ENCODE measurements at regions not wholly inside any gene's neighbourhood (a gene's known extent, or its start where the extent isn't known, plus 50 kb on each side); places are given as distances from the start of the nearest gene placed in this dataset.

- no peaks in the 10 kb centered on the region for H3K4me1 Mint-ChIP-seq
- no peak overlapping the region for H3K27ac Mint-ChIP-seq
- peaks cover 4% of the 10 kb centered on the region for H3K9me3 Mint-ChIP-seq
- peaks cover 12% of the 10 kb centered on the region for H3K36me3 Mint-ChIP-seq (ENCODE audit: low read depth)
- no peak overlapping the region for H3K4me3 Mint-ChIP-seq
- ATAC-seq (replicated peaks): no peak
- no peaks in the 10 kb centered on the region for H3K27me3 Mint-ChIP-seq
These were observed 158.9 kb upstream of the PWP1 start for GRCh38 chr12:107526555-107527180.

DNA sequence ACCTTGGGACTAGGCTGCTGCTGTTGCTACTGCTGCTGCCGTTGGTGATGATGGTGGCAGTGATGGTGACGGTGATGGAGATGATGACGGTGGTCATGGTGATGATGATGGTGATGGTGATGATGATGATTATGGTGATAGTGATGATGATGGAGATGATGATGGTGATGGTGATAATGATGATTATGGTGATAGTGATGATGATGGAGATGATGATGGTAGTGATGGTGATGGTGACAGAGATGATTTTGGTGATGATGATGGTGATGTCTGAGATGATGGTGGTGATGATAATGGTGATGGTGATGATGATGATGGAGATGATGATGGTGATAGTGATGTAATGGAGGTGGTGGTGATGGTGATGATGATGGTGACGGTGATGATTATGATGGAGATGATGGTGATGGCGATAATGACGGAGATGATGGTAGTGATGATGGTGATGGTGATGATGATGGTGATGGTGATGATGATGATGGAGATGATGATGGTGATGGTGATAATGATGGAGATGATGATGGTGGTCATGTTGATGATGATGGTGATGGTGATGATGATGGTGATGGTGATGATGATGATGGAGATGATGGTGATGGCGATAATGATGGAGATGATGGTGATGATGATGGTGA is 156.8 kb upstream of the PWP1 start:
- no peak overlapping the region for H3K4me3 Mint-ChIP-seq
- H3K9me3 Mint-ChIP-seq: no peaks in the 10 kb centered on the region
- ATAC-seq (replicated peaks): no peak
- no peak overlapping the region for H3K27ac Mint-ChIP-seq
- H3K36me3 Mint-ChIP-seq (ENCODE audit: low read depth): peaks cover 6% of the 10 kb centered on the region
- H3K27me3 Mint-ChIP-seq: no peaks in the 10 kb centered on the region
- H3K4me1 Mint-ChIP-seq: no peaks in the 10 kb centered on the region

DNA sequence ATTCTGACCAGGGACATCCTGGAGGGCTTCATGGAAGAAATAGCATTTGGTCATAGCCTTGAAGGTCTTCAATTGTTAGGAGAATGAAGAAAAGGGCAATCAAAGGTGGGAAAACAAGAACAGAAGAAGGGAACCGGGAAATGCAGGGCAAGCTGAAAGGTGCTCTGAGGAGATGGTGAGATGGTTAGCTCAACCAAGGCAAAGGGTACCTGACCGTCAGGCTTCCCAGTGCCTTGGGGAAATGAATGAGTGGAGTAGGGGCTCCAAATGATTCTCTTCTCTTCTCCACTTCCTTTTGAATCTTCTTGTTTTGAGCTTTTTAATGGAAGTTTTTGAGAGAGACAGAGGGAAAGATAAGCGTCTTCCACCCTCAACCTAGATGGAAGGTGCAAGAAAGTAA is 155.6 kb upstream of the PWP1 start:
- Mint-ChIP-seq H3K4me3 (no peak overlapping the region), H3K27me3 (no peaks in the 10 kb centered on the region), H3K36me3 (ENCODE audit: low read depth) (peaks cover 6% of the 10 kb centered on the region), H3K9me3 (peaks cover 5% of the 10 kb centered on the region), H3K4me1 (no peaks in the 10 kb centered on the region), H3K27ac (no peak overlapping the region)
- no peak for ATAC-seq (replicated peaks)

- no peak for ATAC-seq (replicated peaks)
- no peak overlapping the region for H3K4me3 Mint-ChIP-seq
- H3K27me3 Mint-ChIP-seq: no peaks in the 10 kb centered on the region
- H3K9me3 Mint-ChIP-seq: peaks cover 5% of the 10 kb centered on the region
- H3K27ac Mint-ChIP-seq: no peak overlapping the region
- H3K4me1 Mint-ChIP-seq: no peaks in the 10 kb centered on the region
- H3K36me3 Mint-ChIP-seq (ENCODE audit: low read depth): peaks cover 6% of the 10 kb centered on the region
These were observed 154.9 kb upstream of the PWP1 start for GRCh38 chr12:107530701-107531100.

GRCh38 chr12:107533218-107533617 is 152.4 kb upstream of the PWP1 start:
- no peak for ATAC-seq (replicated peaks)
- no peaks in the 10 kb centered on the region for H3K36me3 Mint-ChIP-seq (ENCODE audit: low read depth)
- H3K4me1 Mint-ChIP-seq: no peaks in the 10 kb centered on the region
- peaks cover 5% of the 10 kb centered on the region for H3K9me3 Mint-ChIP-seq
- no peak overlapping the region for H3K4me3 Mint-ChIP-seq
- no peaks in the 10 kb centered on the region for H3K27me3 Mint-ChIP-seq
- H3K27ac Mint-ChIP-seq: no peak overlapping the region

GRCh38 chr12:107536613-107537012 is 149.0 kb upstream of the PWP1 start:
- Mint-ChIP-seq H3K4me1 (no peaks in the 10 kb centered on the region), H3K27ac (no peak overlapping the region), H3K9me3 (peaks cover 5% of the 10 kb centered on the region), H3K36me3 (ENCODE audit: low read depth) (no peaks in the 10 kb centered on the region), H3K4me3 (no peak overlapping the region), H3K27me3 (no peaks in the 10 kb centered on the region)
- no peak for ATAC-seq (replicated peaks)

GRCh38 chr12:107537464-107538119 is 148.0 kb upstream of the PWP1 start:
- no peaks in the 10 kb centered on the region for H3K4me1 Mint-ChIP-seq
- H3K4me3 Mint-ChIP-seq: no peak overlapping the region
- no peak overlapping the region for H3K27ac Mint-ChIP-seq
- H3K9me3 Mint-ChIP-seq: peaks cover 5% of the 10 kb centered on the region
- ATAC-seq (replicated peaks): no peak
- no peaks in the 10 kb centered on the region for H3K36me3 Mint-ChIP-seq (ENCODE audit: low read depth)
- H3K27me3 Mint-ChIP-seq: no peaks in the 10 kb centered on the region

- H3K9me3 Mint-ChIP-seq: peaks cover 2% of the 10 kb centered on the region
- H3K27me3 Mint-ChIP-seq: no peaks in the 10 kb centered on the region
- no peak overlapping the region for H3K27ac Mint-ChIP-seq
- ATAC-seq (replicated peaks): no peak
- no peak overlapping the region for H3K4me3 Mint-ChIP-seq
- no peaks in the 10 kb centered on the region for H3K36me3 Mint-ChIP-seq (ENCODE audit: low read depth)
- H3K4me1 Mint-ChIP-seq: no peaks in the 10 kb centered on the region
These were observed 146.2 kb upstream of the PWP1 start for GRCh38 chr12:107539196-107539939.

GRCh38 chr12:107541001-107541705 is 144.4 kb upstream of the PWP1 start:
- H3K4me3 Mint-ChIP-seq: no peak overlapping the region
- no peaks in the 10 kb centered on the region for H3K27me3 Mint-ChIP-seq
- H3K27ac Mint-ChIP-seq: no peak overlapping the region
- H3K4me1 Mint-ChIP-seq: no peaks in the 10 kb centered on the region
- H3K9me3 Mint-ChIP-seq: peaks cover 3% of the 10 kb centered on the region
- no peak for ATAC-seq (replicated peaks)
- H3K36me3 Mint-ChIP-seq (ENCODE audit: low read depth): peaks cover 6% of the 10 kb centered on the region

DNA sequence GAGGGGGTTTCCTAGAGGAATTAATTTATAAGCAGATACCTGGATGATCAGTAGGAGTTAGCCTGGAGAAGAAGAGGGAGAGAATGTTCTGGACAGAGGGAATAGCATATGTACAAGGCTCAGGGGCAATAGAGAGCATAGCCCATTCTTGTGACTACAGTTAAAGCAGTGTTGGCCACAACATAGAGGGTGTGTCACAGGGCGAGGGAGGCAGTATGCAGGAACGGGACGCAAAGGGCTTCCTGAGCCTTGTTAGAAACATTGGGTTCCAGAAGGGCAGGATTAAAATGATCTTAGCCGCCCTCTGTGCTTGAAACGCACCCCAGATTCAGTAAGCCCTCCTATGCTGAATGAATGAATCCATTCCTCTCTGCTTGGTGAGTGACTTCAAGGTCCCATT is 142.2 kb upstream of the PWP1 start:
- Mint-ChIP-seq H3K27me3 (no peaks in the 10 kb centered on the region), H3K4me3 (no peak overlapping the region), H3K27ac (no peak overlapping the region), H3K9me3 (peaks cover 10% of the 10 kb centered on the region), H3K36me3 (ENCODE audit: low read depth) (peaks cover 12% of the 10 kb centered on the region), H3K4me1 (no peaks in the 10 kb centered on the region)
- ATAC-seq (replicated peaks): no peak

- Mint-ChIP-seq H3K36me3 (ENCODE audit: low read depth) (peaks cover 12% of the 10 kb centered on the region), H3K4me3 (no peak overlapping the region), H3K27me3 (no peaks in the 10 kb centered on the region), H3K4me1 (no peaks in the 10 kb centered on the region), H3K9me3 (peaks cover 10% of the 10 kb centered on the region), H3K27ac (no peak overlapping the region)
- no peak for ATAC-seq (replicated peaks)
These were observed 141.8 kb upstream of the PWP1 start for GRCh38 chr12:107543841-107544240.

DNA sequence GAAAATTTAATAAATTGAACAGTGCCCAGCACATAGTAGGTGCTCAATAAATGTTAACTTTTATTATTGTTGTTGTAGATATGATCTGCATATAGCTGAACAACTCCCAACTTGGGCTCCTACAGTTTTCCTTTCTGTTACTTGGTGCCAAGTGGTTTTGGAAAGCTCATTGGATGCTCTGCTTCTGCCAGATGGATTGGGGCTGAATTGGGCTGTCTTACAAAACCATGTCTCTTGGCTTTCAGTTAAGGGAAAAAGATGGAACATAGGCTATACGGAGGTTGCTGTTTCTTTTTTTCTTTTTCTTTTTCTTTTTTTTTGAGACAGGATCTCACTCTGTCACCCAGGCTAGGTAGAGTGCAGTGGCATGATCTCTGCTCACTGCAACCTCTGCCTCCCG is 140.7 kb upstream of the PWP1 start:
- H3K4me1 Mint-ChIP-seq: no peaks in the 10 kb centered on the region

GRCh38 chr12:107545737-107546353 is 139.8 kb upstream of the PWP1 start:
- peaks cover 12% of the 10 kb centered on the region for H3K36me3 Mint-ChIP-seq (ENCODE audit: low read depth)

More for the DNA sequence above, 140.7 kb upstream of the PWP1 start:
- ATAC-seq (replicated peaks): no peak
- peaks cover 10% of the 10 kb centered on the region for H3K9me3 Mint-ChIP-seq
- H3K36me3 Mint-ChIP-seq (ENCODE audit: low read depth): peaks cover 12% of the 10 kb centered on the region
- H3K4me3 Mint-ChIP-seq: no peak overlapping the region
- H3K27me3 Mint-ChIP-seq: no peaks in the 10 kb centered on the region
- no peak overlapping the region for H3K27ac Mint-ChIP-seq

DNA sequence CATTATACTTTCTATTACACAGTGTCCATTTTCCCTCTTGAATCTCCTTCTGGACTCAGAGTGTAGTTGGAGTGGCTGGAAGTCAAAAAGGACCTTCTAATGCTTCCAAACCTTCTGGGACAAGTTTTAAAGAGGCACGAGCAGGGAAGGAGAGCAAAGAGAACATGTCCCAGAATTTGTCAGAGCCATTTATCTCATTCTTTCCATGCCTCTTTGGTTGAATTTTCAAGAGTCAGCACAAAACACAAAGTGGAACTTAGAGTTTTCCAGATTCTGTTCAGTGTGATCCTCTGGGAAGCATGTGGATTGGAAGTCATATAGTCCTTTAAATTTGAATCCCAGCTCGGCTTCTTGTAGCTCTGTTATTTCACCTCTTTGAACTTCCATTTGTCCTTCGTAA is 138.2 kb upstream of the PWP1 start:
- Mint-ChIP-seq H3K36me3 (ENCODE audit: low read depth) (peaks cover 12% of the 10 kb centered on the region), H3K27me3 (no peaks in the 10 kb centered on the region), H3K4me3 (no peak overlapping the region), H3K4me1 (no peaks in the 10 kb centered on the region), H3K9me3 (peaks cover 10% of the 10 kb centered on the region), H3K27ac (no peak overlapping the region)
- ATAC-seq (replicated peaks): no peak

More at GRCh38 chr12:107545737-107546353, 139.8 kb upstream of the PWP1 start:
- peaks cover 10% of the 10 kb centered on the region for H3K9me3 Mint-ChIP-seq
- no peaks in the 10 kb centered on the region for H3K27me3 Mint-ChIP-seq
- no peak for ATAC-seq (replicated peaks)
- no peak overlapping the region for H3K4me3 Mint-ChIP-seq
- H3K4me1 Mint-ChIP-seq: no peaks in the 10 kb centered on the region
- no peak overlapping the region for H3K27ac Mint-ChIP-seq

Measured in activated T-helper 17 cell treated with anti-CD3 and anti-CD28 coated beads, Interleukin-2, amount 50 U/mL, for 72 hours (primary cell).